HS-5 (cell line): ENCODE measurements at regions not wholly inside any gene's neighbourhood (a gene's known extent, or its start where the extent isn't known, plus 50 kb on each side); places are given as distances from the start of the nearest gene placed in this dataset.
"Not testable (repeated sequence)": the region's sequence is repeated elsewhere in the genome, so short reads cannot be mapped to it uniquely, and the experiment has no call there.

Experiments
- DNase-seq: peaks from one replicate; pipeline ENCODE4 v3.0.0-alpha.2; 2012; ENCODE audit warnings: low read depth

DNA sequence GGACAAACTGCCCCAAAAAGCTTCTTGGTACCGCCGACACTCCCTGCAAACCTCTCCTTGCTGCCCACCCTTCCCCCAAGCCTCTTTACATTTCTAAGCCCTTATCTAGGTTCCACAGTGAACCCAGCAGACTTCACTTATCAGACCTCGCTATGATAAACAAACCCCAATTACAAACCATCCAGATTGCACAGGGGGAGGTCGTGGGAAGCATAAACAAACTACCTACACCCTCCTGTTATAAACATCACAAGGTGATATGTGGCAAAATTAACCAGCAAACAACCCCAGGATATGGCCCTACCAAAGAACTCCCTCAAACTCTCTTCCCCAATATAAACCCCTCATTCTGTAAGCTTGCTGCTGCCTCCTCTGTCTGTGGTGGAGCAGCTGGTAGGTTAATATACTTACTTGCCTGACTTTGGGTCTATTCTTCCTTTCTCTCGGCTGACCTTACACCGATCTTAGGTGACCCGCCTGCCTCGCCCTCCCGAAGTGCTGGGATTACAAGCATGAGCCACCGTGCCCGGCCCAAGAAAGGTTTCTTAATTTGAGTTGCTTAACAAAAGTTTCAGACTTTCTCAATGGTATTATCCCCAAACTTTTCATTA, 66.0 kb upstream of the TENM4 start:
- DNase-seq, result no peak

DNA sequence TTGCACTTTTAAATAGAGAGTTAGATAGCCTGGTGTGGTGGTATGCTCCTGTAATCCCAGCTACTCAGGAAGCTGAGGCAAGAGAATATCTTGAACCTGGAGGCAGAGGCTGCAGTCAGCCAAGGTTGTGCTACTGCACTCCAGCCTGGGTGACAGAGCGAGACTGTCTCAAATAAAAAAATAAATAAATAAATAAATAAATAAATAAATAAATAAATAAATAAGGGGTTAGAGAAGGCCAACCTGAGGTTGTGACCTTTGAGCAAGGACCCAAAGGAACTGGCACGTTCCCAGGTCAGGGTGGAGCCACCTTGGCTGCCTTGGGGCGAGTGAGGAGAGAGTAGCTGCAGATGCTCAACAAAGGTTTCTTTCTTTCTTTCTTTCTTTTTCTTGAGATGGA, 65.3 kb upstream of the TENM4 start:
- DNase-seq, result no peak

GRCh38 chr11:79503028-79503427, 62.2 kb upstream of the TENM4 start:
- no peak for DNase-seq

- no peak for DNase-seq
Observed at GRCh38 chr11:79501707-79502106, 60.9 kb upstream of the TENM4 start.

GRCh38 chr11:79499929-79500328, 59.1 kb upstream of the TENM4 start:
- not testable (repeated sequence) for DNase-seq

DNA sequence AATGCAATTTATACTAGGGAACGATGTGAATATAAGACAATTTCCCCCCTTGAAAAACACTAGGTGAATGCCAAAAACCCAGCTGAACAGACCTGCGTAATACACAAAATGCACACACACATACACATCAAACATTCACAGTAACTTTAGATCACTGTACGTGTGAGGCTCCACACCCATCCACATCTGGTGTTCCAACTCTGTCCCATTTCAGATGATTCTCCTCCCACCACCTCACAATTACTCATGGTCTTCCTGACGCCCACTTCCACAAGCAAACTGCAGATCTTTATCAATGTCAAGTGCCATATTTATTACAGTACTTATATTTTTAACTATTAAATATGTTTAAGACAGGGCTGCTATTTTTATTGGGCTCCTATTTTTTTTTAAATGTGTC, 57.8 kb upstream of the TENM4 start:
- no peak for DNase-seq

DNA sequence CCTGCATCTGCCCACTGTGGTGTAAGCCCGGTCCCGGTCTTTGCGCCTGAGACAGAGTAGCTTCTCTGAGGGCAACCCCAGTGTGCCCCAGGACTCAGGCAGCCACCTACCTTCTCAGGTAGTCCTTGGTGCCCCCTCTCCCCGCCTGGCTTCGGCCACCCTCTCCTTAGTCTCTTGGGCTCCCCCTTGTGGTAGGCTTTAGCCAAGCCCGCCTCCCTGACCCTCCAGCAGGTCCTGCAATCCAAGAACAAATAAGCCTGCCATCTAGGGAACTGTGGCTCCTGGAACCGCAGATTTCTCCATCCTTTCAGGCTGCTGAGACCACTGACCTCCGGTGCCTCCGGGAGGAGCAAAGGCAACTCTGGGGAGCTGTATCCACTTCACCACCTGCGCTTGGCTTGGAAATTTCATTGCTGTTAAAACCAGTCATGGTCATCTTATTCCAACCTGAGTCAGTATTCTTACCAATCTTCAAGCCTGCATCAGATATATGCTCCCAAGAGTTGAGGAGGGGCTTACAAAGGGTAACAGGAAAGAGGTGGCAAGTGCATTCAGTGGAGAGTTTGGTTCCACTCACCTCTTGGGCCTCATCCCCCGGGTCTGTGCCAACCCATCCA, 52.8 kb upstream of the TENM4 start:
- peak; percentile 24 for DNase-seq

DNA sequence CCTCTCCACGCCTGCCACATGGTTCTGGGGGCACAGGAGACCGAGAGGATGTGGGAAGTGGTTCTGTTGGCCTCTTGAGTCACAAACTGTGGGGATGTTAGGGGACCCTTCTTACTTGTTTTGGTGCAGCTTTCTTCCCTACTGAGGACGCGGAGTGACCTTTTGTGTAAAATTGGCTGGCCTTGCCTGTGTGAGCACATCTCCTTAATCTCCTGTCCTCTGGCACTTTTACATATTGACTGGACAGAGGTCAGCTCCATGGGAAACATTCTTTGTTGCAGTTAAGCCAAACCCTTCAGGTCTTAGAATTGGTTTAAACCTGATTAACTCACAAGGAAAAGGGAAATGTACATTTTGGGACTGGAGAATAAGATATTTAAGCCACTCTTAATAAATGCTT, 51.2 kb upstream of the TENM4 start:
- DNase-seq, result no peak
